AG09319 (cell line): ENCODE measurements at regions not wholly inside any gene's neighbourhood (a gene's known extent, or its start where the extent isn't known, plus 50 kb on each side); places are given as distances from the start of the nearest gene placed in this dataset.
"Not testable (repeated sequence)": the region's sequence is repeated elsewhere in the genome, so short reads cannot be mapped to it uniquely, and the experiment has no call there.

Experiments
- DNase-seq: peaks from one replicate; pipeline ENCODE4 v3.0.0-alpha.2; 2010; ENCODE audit warnings: low read depth; ENCODE audit errors: extremely low read depth
- CTCF ChIP-seq: IDR thresholded peaks from 2 replicates; pipeline ENCODE4 v1.5.1; 2011; ENCODE audit warnings: low read depth, mild to moderate bottlenecking, inconsistent platforms, low read length, moderate library complexity

GRCh38 chr20:5680192-5680591 lies 69.4 kb upstream of the GPCPD1 start:
- no peak for TF ChIP-seq CTCF
- DNase-seq = no peak

GRCh38 chr20:5678777-5679176 lies 68.0 kb upstream of the GPCPD1 start:
- no peak for TF ChIP-seq CTCF

GRCh38 chr20:5677944-5678343 lies 67.1 kb upstream of the GPCPD1 start:
- DNase-seq = not testable (repeated sequence)

More at GRCh38 chr20:5678777-5679176, 68.0 kb upstream of the GPCPD1 start:
- DNase-seq = no peak

- no peak for TF ChIP-seq CTCF
- DNase-seq = no peak
Measured at GRCh38 chr20:5677389-5677788, 66.6 kb upstream of the GPCPD1 start.

GRCh38 chr20:5675103-5676091 lies 64.6 kb upstream of the GPCPD1 start:
- TF ChIP-seq CTCF = no peak
- DNase-seq = no peak

GRCh38 chr20:5674176-5674660 lies 63.4 kb upstream of the GPCPD1 start:
- DNase-seq = no peak
- TF ChIP-seq CTCF = no peak

GRCh38 chr20:5670874-5671273 lies 60.1 kb upstream of the GPCPD1 start:
- TF ChIP-seq CTCF = no peak

More at GRCh38 chr20:5670874-5671273, 60.1 kb upstream of the GPCPD1 start:
- no peak for DNase-seq
